Chondrocyte (in vitro differentiated cells): ENCODE measurements at regions not wholly inside any gene's neighbourhood (a gene's known extent, or its start where the extent isn't known, plus 50 kb on each side); places are given as distances from the start of the nearest gene placed in this dataset.
"Not testable (repeated sequence)": the region's sequence is repeated elsewhere in the genome, so short reads cannot be mapped to it uniquely, and the experiment has no call there.

Source experiments
- DNase-seq: peaks from one replicate; pipeline ENCODE4 v3.0.0; 2021; ENCODE audit warnings: mixed read lengths, low spot score
- H3K27ac Mint-ChIP-seq: one replicate; pipeline ENCODE4 v1.8.0; 2021; ENCODE audit warnings: mild to moderate bottlenecking, moderate library complexity, mixed read lengths; ENCODE audit not compliant: unreplicated experiment
- H3K27me3 Mint-ChIP-seq: 2 replicates; pipeline ENCODE4 v1.8.0; 2021; ENCODE audit warnings: low read depth, mixed read lengths
- H3K36me3 Mint-ChIP-seq: 2 replicates; pipeline ENCODE4 v1.8.0; 2021; ENCODE audit warnings: low read depth, mixed read lengths
- H3K4me1 Mint-ChIP-seq: 2 replicates; pipeline ENCODE4 v1.8.0; 2021; ENCODE audit warnings: low read depth, mild to moderate bottlenecking, mixed read lengths
- H3K4me3 Mint-ChIP-seq: one replicate; pipeline ENCODE4 v1.8.0; 2021; ENCODE audit warnings: mild to moderate bottlenecking, moderate library complexity, mixed read lengths; ENCODE audit not compliant: unreplicated experiment
- H3K9me3 Mint-ChIP-seq: 2 replicates; pipeline ENCODE4 v1.8.0; 2021; ENCODE audit warnings: low read depth, mixed read lengths
- TF ChIP-seq, protein P1 (sequence below): fragments of 200-600 bp; sonication (generic); IDR thresholded peaks from 2 replicates; pipeline ENCODE4 v1.5.0; 2021; ENCODE audit warnings: antibody characterized with exemption, mild to moderate bottlenecking, moderate library complexity

DNA sequence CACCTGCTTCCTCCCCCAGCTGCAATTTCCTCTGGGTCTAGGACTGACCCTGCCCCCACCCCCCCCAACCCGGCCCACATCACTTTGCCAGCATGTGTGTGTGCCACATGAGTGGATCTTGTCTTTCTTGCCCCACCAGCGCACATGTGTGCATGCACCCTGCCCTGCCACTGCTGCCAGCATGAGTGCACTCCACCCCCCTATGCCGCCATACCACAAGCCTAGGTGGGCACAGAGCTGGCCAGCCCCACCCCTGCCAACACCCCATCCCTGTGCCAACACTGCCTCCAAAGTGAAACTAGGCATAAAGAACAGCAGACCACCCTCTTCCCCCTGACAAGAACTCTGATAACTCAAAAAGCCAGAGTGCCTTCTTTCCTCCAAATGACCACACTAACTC, 296.3 kb upstream of the SGO1 start:
- DNase-seq = peak; percentile 67
- Mint-ChIP-seq H3K4me3 (no peak overlapping the region), H3K9me3 (peaks cover 41% of the 10 kb centered on the region), H3K4me1 (peaks cover 6% of the 10 kb centered on the region), H3K27me3 (peaks cover 2% of the 10 kb centered on the region), H3K36me3 (peaks cover 3% of the 10 kb centered on the region), H3K27ac (no peak overlapping the region)
- TF ChIP-seq, protein P1, sequence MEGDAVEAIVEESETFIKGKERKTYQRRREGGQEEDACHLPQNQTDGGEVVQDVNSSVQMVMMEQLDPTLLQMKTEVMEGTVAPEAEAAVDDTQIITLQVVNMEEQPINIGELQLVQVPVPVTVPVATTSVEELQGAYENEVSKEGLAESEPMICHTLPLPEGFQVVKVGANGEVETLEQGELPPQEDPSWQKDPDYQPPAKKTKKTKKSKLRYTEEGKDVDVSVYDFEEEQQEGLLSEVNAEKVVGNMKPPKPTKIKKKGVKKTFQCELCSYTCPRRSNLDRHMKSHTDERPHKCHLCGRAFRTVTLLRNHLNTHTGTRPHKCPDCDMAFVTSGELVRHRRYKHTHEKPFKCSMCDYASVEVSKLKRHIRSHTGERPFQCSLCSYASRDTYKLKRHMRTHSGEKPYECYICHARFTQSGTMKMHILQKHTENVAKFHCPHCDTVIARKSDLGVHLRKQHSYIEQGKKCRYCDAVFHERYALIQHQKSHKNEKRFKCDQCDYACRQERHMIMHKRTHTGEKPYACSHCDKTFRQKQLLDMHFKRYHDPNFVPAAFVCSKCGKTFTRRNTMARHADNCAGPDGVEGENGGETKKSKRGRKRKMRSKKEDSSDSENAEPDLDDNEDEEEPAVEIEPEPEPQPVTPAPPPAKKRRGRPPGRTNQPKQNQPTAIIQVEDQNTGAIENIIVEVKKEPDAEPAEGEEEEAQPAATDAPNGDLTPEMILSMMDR = no peak

GRCh38 chr3:20480786-20481365, 294.9 kb upstream of the SGO1 start:
- H3K4me3 Mint-ChIP-seq = no peak overlapping the region
- H3K4me1 Mint-ChIP-seq = peaks cover 6% of the 10 kb centered on the region
- TF ChIP-seq, protein P1 = no peak
- H3K9me3 Mint-ChIP-seq = peaks cover 31% of the 10 kb centered on the region
- peaks cover 3% of the 10 kb centered on the region for H3K36me3 Mint-ChIP-seq
- H3K27me3 Mint-ChIP-seq = peaks cover 4% of the 10 kb centered on the region
- no peak overlapping the region for H3K27ac Mint-ChIP-seq
- DNase-seq = no peak

DNA sequence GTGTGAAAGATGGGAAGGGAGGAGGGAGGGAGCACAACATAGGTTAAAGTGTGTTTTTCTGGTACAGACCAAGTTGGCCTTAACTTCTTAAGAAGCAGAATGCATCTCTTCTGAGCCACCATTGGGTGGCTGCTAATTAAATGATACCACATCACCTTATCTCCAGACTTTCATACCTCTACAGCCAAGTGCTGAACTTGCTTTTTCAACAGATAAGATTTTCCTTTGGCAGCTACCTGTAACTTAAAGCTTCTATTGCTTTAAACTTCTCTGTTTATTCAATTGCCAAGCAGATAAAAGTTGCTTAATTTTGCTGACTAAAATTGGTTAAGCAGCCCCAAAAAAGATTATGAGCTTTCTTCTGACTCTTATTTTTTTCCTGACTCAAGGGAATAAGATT, 292.4 kb upstream of the SGO1 start:
- peaks cover 6% of the 10 kb centered on the region for H3K27me3 Mint-ChIP-seq
- H3K4me3 Mint-ChIP-seq = no peak overlapping the region
- H3K27ac Mint-ChIP-seq = no peak overlapping the region
- TF ChIP-seq, protein P1 = no peak
- DNase-seq = no peak
- peaks cover 10% of the 10 kb centered on the region for H3K9me3 Mint-ChIP-seq
- H3K36me3 Mint-ChIP-seq = no peaks in the 10 kb centered on the region
- peaks cover 6% of the 10 kb centered on the region for H3K4me1 Mint-ChIP-seq

- not testable (repeated sequence) for H3K27me3 Mint-ChIP-seq, DNase-seq, H3K4me3 Mint-ChIP-seq, H3K4me1 Mint-ChIP-seq, H3K9me3 Mint-ChIP-seq, H3K36me3 Mint-ChIP-seq, H3K27ac Mint-ChIP-seq
These were observed 278.2 kb upstream of the SGO1 start for GRCh38 chr3:20464237-20464636.

DNA sequence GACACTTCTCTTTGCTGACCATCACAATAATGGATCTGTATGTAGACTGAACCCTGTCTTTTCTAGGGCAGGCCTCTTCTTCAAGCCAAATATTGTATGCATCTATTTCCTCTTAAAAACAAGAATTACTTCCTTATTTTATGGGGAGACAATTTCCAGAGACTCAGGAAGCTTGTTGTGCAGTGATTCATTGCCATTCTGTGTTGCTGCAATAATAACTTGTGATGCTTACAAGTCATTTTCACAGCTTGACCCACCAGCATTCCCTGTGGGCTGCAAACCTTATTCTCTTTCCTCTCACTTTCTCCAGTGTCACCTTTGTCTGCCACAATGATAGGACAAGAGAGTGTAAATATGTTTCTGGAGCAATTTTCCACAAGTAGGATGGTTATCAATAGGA, 276.7 kb upstream of the SGO1 start:
- Mint-ChIP-seq H3K4me3 (no peak overlapping the region), H3K27ac (no peak overlapping the region), H3K36me3 (no peaks in the 10 kb centered on the region), H3K9me3 (peaks cover 13% of the 10 kb centered on the region), H3K27me3 (no peaks in the 10 kb centered on the region), H3K4me1 (no peaks in the 10 kb centered on the region)
- TF ChIP-seq, protein P1 = no peak
- DNase-seq = no peak

GRCh38 chr3:20462226-20462625, 276.2 kb upstream of the SGO1 start:
- Mint-ChIP-seq H3K4me1 (no peaks in the 10 kb centered on the region), H3K4me3 (no peak overlapping the region)

More at GRCh38 chr3:20462226-20462625, 276.2 kb upstream of the SGO1 start:
- Mint-ChIP-seq H3K27ac (no peak overlapping the region), H3K27me3 (no peaks in the 10 kb centered on the region), H3K9me3 (peaks cover 15% of the 10 kb centered on the region), H3K36me3 (no peaks in the 10 kb centered on the region)
- DNase-seq = no peak
- TF ChIP-seq, protein P1 = no peak
